OCI-LY1 (cell line): ENCODE measurements at regions not wholly inside any gene's neighbourhood (a gene's known extent, or its start where the extent isn't known, plus 50 kb on each side); places are given as distances from the start of the nearest gene placed in this dataset.

ENCODE experiments used
- EZH2 ChIP-seq: fragments of 200-600 bp; sonication (generic), shearing (Covaris generic); IDR thresholded peaks from 2 replicates; pipeline ENCODE4 v1.8.0; 2017; ENCODE audit warnings: borderline replicate concordance, mixed run types, mild to moderate bottlenecking, antibody characterized with exemption, low read length, moderate library complexity, mixed read lengths
- TF ChIP-seq, protein P1 (sequence below): fragments of 200-600 bp; sonication (generic), shearing (Covaris generic); IDR thresholded peaks from 2 replicates; pipeline ENCODE4 v1.5.1; 2017; ENCODE audit warnings: mild to moderate bottlenecking, antibody characterized with exemption, low read length, moderate library complexity, mixed read lengths

DNA sequence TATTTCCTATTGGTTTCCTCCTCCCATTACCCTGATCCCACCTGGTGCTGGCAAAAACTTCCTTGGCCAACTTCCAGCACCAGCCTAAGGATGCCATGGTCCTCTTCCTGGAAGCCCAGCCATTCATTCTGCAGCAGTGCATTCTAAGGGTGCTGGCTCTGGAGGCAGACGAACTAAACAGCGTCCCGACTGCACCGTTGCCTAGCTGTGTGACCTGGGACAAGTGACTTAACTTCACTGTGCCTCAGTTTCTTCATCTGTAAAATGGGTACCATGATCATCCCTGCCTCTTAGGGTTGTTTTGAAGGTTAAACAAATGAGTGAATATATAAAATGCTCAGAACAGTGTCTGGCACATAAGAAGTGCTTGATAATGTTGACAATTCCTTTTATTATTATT lies 120.9 kb upstream of the ZNF217 start:
- no peak for TF ChIP-seq EZH2
- TF ChIP-seq, protein P1, sequence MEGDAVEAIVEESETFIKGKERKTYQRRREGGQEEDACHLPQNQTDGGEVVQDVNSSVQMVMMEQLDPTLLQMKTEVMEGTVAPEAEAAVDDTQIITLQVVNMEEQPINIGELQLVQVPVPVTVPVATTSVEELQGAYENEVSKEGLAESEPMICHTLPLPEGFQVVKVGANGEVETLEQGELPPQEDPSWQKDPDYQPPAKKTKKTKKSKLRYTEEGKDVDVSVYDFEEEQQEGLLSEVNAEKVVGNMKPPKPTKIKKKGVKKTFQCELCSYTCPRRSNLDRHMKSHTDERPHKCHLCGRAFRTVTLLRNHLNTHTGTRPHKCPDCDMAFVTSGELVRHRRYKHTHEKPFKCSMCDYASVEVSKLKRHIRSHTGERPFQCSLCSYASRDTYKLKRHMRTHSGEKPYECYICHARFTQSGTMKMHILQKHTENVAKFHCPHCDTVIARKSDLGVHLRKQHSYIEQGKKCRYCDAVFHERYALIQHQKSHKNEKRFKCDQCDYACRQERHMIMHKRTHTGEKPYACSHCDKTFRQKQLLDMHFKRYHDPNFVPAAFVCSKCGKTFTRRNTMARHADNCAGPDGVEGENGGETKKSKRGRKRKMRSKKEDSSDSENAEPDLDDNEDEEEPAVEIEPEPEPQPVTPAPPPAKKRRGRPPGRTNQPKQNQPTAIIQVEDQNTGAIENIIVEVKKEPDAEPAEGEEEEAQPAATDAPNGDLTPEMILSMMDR, result no peak
